Mesothelial cell of epicardium (in vitro differentiated cells): ENCODE measurements at regions not wholly inside any gene's neighbourhood (a gene's known extent, or its start where the extent isn't known, plus 50 kb on each side); places are given as distances from the start of the nearest gene placed in this dataset.

ENCODE experiments used
- DNase-seq, 2 experiments: peaks; one replicate each; pipeline ENCODE4 v3.0.0; 2021; ENCODE audit warnings: low spot score in 2 of 2; ENCODE audit not compliant: unreplicated experiment in 2 of 2
- H3K27ac Mint-ChIP-seq: 2 replicates; pipeline ENCODE4 v1.8.0; 2021; ENCODE audit warnings: mixed read lengths
- H3K27me3 Mint-ChIP-seq: 2 replicates; pipeline ENCODE4 v1.8.0; 2021; ENCODE audit warnings: low read depth, mixed read lengths
- H3K36me3 Mint-ChIP-seq: 2 replicates; pipeline ENCODE4 v1.8.0; 2021; ENCODE audit warnings: mixed read lengths
- H3K4me1 Mint-ChIP-seq: 2 replicates; pipeline ENCODE4 v1.8.0; 2021; ENCODE audit warnings: mixed read lengths
- H3K4me3 Mint-ChIP-seq: 2 replicates; pipeline ENCODE4 v1.8.0; 2021; ENCODE audit warnings: mild to moderate bottlenecking, moderate library complexity, mixed read lengths
- H3K9me3 Mint-ChIP-seq: 2 replicates; pipeline ENCODE4 v1.8.0; 2021; ENCODE audit warnings: mixed read lengths
- CTCF ChIP-seq: fragments of 200-600 bp; sonication (generic); IDR thresholded peaks from one replicate; pipeline ENCODE4 v1.5.0; 2021; ENCODE audit warnings: antibody characterized with exemption; ENCODE audit not compliant: unreplicated experiment

GRCh38 chr4:121248747-121249146, 84.6 kb upstream of the TNIP3 start:
- no peak overlapping the region for H3K27ac Mint-ChIP-seq

GRCh38 chr4:121246698-121247097, 82.6 kb upstream of the TNIP3 start:
- Mint-ChIP-seq H3K4me3 (no peak overlapping the region), H3K27ac (no peak overlapping the region), H3K9me3 (no peaks in the 10 kb centered on the region), H3K4me1 (peaks cover 24% of the 10 kb centered on the region), H3K36me3 (no peaks in the 10 kb centered on the region), H3K27me3 (no peaks in the 10 kb centered on the region)
- no peak for DNase-seq
- no peak for TF ChIP-seq CTCF

More at GRCh38 chr4:121248747-121249146, 84.6 kb upstream of the TNIP3 start:
- Mint-ChIP-seq H3K9me3 (no peaks in the 10 kb centered on the region), H3K27me3 (no peaks in the 10 kb centered on the region), H3K4me3 (no peak overlapping the region), H3K36me3 (no peaks in the 10 kb centered on the region), H3K4me1 (peaks cover 12% of the 10 kb centered on the region)
- DNase-seq: no peak
- no peak for TF ChIP-seq CTCF

- Mint-ChIP-seq H3K27me3 (no peaks in the 10 kb centered on the region), H3K4me1 (peaks cover 25% of the 10 kb centered on the region), H3K36me3 (no peaks in the 10 kb centered on the region), H3K27ac (no peak overlapping the region), H3K4me3 (no peak overlapping the region), H3K9me3 (no peaks in the 10 kb centered on the region)
- no peak for TF ChIP-seq CTCF
- DNase-seq: no peak
These were observed 79.4 kb upstream of the TNIP3 start for GRCh38 chr4:121243485-121243884.

DNA sequence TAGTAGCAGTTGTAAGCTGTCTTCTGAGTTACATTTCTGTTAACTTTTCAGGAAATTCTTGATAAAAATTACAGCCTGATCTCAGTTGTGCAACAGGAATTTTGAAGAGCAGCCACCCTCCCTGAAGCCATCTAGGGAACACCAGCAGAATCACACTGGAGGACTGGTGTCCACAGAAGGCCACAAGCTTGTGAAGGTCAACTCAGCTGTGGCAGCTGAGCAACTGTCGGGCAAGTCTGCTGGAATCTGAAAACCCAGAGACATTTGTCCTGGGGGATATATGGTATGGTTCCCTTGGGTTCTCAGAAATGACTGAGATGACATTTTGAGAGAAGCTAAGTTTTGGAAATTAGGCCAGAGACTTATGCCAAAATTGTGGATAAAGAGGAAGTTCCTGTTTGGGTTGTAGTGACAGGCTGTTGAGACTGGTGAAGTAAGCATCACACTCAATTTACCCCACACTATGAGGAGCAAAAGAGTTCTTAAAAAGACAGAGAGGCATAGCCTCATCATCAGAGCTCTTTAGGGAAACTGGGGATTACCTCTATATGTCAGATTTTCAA, 78.1 kb upstream of the TNIP3 start:
- Mint-ChIP-seq H3K4me1 (peaks cover 20% of the 10 kb centered on the region), H3K27ac (no peak overlapping the region), H3K27me3 (no peaks in the 10 kb centered on the region), H3K9me3 (peaks cover 4% of the 10 kb centered on the region), H3K4me3 (no peak overlapping the region), H3K36me3 (no peaks in the 10 kb centered on the region)
- DNase-seq: no peak
- no peak for TF ChIP-seq CTCF

DNA sequence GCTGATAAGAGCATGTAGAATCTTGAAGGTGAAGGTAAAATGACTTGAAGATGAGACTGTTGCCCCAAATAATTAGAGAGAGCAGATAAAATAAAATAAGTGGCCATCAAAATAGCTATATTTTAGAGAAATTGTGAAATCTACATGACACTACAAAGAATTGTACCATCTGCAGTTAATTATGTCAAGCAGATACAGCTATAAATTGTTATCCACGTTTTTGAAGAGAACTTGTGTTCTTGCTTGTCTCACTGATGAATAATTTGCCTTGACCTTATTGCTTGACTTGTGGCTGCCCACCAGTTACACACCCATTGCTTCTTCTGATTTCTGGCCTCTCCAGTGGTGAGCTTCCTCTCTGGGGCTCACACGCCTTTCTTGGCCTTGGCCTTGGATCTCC, 75.8 kb upstream of the TNIP3 start:
- Mint-ChIP-seq H3K4me1 (peaks cover 18% of the 10 kb centered on the region), H3K4me3 (no peak overlapping the region), H3K9me3 (peaks cover 7% of the 10 kb centered on the region), H3K36me3 (no peaks in the 10 kb centered on the region), H3K27ac (no peak overlapping the region), H3K27me3 (no peaks in the 10 kb centered on the region)
- DNase-seq: no peak
- TF ChIP-seq CTCF: no peak

GRCh38 chr4:121238461-121238860, 74.3 kb upstream of the TNIP3 start:
- no peak for TF ChIP-seq CTCF
- Mint-ChIP-seq H3K9me3 (peaks cover 7% of the 10 kb centered on the region), H3K36me3 (no peaks in the 10 kb centered on the region), H3K4me1 (peaks cover 25% of the 10 kb centered on the region), H3K4me3 (no peak overlapping the region), H3K27me3 (no peaks in the 10 kb centered on the region), H3K27ac (no peak overlapping the region)
- DNase-seq: no peak
